ENCODE measurements at regions not wholly inside any gene's neighbourhood (a gene's known extent, or its start where the extent isn't known, plus 50 kb on each side); places are given as distances from the start of the nearest gene placed in this dataset.
A peak's percentile ranks its signal among the peaks of the same experiment; 100 is the strongest.

- no peak overlapping the region for H3K27ac ChIP-seq (ENCODE audit: low read depth, low read length)
- peaks cover 7% of the 10 kb centered on the region for H3K9me3 ChIP-seq (ENCODE audit: low read depth, low read length)
- H3K4me2 ChIP-seq (ENCODE audit: insufficient read depth, low read length), result no peak overlapping the region
- no peak for DNase-seq (ENCODE audit: insufficient read length, low spot score, missing footprints)
- H3K36me3 ChIP-seq (ENCODE audit: insufficient read depth, low read length), result no peaks in the 10 kb centered on the region
- no peaks in the 10 kb centered on the region for H4K20me1 ChIP-seq (ENCODE audit: insufficient read depth, low read length)
- H3K79me2 ChIP-seq (ENCODE audit: insufficient read depth, low read length), result no peaks in the 10 kb centered on the region
- no peak overlapping the region for H3K4me3 ChIP-seq (ENCODE audit: insufficient read depth, low read length)
- TF ChIP-seq, protein P1, sequence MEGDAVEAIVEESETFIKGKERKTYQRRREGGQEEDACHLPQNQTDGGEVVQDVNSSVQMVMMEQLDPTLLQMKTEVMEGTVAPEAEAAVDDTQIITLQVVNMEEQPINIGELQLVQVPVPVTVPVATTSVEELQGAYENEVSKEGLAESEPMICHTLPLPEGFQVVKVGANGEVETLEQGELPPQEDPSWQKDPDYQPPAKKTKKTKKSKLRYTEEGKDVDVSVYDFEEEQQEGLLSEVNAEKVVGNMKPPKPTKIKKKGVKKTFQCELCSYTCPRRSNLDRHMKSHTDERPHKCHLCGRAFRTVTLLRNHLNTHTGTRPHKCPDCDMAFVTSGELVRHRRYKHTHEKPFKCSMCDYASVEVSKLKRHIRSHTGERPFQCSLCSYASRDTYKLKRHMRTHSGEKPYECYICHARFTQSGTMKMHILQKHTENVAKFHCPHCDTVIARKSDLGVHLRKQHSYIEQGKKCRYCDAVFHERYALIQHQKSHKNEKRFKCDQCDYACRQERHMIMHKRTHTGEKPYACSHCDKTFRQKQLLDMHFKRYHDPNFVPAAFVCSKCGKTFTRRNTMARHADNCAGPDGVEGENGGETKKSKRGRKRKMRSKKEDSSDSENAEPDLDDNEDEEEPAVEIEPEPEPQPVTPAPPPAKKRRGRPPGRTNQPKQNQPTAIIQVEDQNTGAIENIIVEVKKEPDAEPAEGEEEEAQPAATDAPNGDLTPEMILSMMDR (IDR thresholded peaks at IDR 0.05; ENCODE audit: extremely low read depth, low read depth, low read length), result no peak
- H3K27me3 ChIP-seq (ENCODE audit: insufficient read depth, low read length), result no peaks in the 10 kb centered on the region
- no peak overlapping the region for H2AFZ ChIP-seq (ENCODE audit: low read length)
- no peaks in the 10 kb centered on the region for H3K4me1 ChIP-seq (ENCODE audit: insufficient read depth, low read length)
Measured at GRCh38 chr13:83825676-83826075, 56.6 kb downstream of the SLITRK1 start.

DNA sequence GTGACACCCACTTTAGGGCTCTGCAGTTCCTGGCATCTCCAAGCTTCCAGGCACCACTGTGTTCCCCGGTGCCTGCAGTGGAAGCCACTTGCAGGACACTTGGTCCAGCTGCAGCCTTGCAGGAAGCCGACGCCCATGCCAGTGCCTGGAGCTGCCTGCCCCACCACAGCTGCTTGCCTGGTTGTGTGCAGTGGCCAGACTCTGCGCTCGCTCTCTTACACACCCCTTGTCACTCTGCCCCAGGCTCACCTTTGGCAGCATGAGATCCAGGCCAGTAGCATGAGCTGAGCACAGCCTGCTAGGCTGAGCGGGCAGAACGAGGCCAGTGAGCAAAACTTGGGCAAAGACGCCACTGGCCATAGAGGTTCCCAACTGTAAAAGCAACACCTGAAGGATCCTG, 57.7 kb downstream of the SLITRK1 start:
- H3K27me3 ChIP-seq (ENCODE audit: insufficient read depth, low read length), result no peaks in the 10 kb centered on the region
- TF ChIP-seq, protein P1 (IDR thresholded peaks at IDR 0.05; ENCODE audit: extremely low read depth, low read depth, low read length), result no peak
- no peaks in the 10 kb centered on the region for H4K20me1 ChIP-seq (ENCODE audit: insufficient read depth, low read length)
- no peaks in the 10 kb centered on the region for H3K36me3 ChIP-seq (ENCODE audit: insufficient read depth, low read length)
- H3K9me3 ChIP-seq (ENCODE audit: low read depth, low read length), result peaks cover 7% of the 10 kb centered on the region
- no peaks in the 10 kb centered on the region for H3K79me2 ChIP-seq (ENCODE audit: insufficient read depth, low read length)
- H3K27ac ChIP-seq (ENCODE audit: low read depth, low read length), result no peak overlapping the region
- no peak overlapping the region for H3K4me2 ChIP-seq (ENCODE audit: insufficient read depth, low read length)
- H3K4me1 ChIP-seq (ENCODE audit: insufficient read depth, low read length), result no peaks in the 10 kb centered on the region
- DNase-seq (ENCODE audit: insufficient read length, low spot score, missing footprints), result no peak
- no peak overlapping the region for H2AFZ ChIP-seq (ENCODE audit: low read length)
- H3K4me3 ChIP-seq (ENCODE audit: insufficient read depth, low read length), result no peak overlapping the region

- H4K20me1 ChIP-seq (ENCODE audit: insufficient read depth, low read length), result no peaks in the 10 kb centered on the region
- H3K9me3 ChIP-seq (ENCODE audit: low read depth, low read length), result peaks cover 9% of the 10 kb centered on the region
- H2AFZ ChIP-seq (ENCODE audit: low read length), result no peak overlapping the region
- no peaks in the 10 kb centered on the region for H3K4me1 ChIP-seq (ENCODE audit: insufficient read depth, low read length)
- TF ChIP-seq, protein P1 (IDR thresholded peaks at IDR 0.05; ENCODE audit: extremely low read depth, low read depth, low read length), result no peak
- H3K4me2 ChIP-seq (ENCODE audit: insufficient read depth, low read length), result no peak overlapping the region
- no peaks in the 10 kb centered on the region for H3K27me3 ChIP-seq (ENCODE audit: insufficient read depth, low read length)
- DNase-seq (ENCODE audit: insufficient read length, low spot score, missing footprints), result no peak
- H3K79me2 ChIP-seq (ENCODE audit: insufficient read depth, low read length), result no peaks in the 10 kb centered on the region
- H3K36me3 ChIP-seq (ENCODE audit: insufficient read depth, low read length), result no peaks in the 10 kb centered on the region
- H3K27ac ChIP-seq (ENCODE audit: low read depth, low read length), result no peak overlapping the region
- no peak overlapping the region for H3K4me3 ChIP-seq (ENCODE audit: insufficient read depth, low read length)
Measured at GRCh38 chr13:83824120-83824519, 58.2 kb downstream of the SLITRK1 start.

DNA sequence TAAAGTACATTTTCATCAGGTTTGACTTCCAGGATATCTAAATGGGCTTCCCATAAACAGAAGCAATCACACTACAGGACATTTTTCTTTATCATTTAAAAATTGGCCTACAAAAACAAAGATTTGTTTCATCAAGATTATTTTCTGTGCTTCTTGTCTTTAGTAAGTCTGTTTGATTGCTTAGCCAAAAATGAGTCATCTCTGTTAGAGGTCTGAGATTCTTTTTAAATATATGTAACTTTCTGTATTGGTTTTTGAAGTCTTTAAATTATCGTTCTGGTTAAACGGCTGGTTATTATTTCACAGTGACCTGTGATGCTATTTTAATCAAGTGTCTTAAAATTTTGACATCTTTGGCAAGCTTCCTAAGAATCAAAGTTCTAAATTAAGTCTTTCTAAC, 62.7 kb downstream of the SLITRK1 start:
- Histone ChIP-seq H3K9me3 (ENCODE audit: low read depth, low read length) (peaks cover 9% of the 10 kb centered on the region), H3K36me3 (ENCODE audit: insufficient read depth, low read length) (no peaks in the 10 kb centered on the region), H3K27ac (ENCODE audit: low read depth, low read length) (no peak overlapping the region), H4K20me1 (ENCODE audit: insufficient read depth, low read length) (no peaks in the 10 kb centered on the region), H3K4me3 (ENCODE audit: insufficient read depth, low read length) (no peak overlapping the region), H3K4me2 (ENCODE audit: insufficient read depth, low read length) (no peak overlapping the region), H3K79me2 (ENCODE audit: insufficient read depth, low read length) (no peaks in the 10 kb centered on the region), H3K27me3 (ENCODE audit: insufficient read depth, low read length) (no peaks in the 10 kb centered on the region), H3K4me1 (ENCODE audit: insufficient read depth, low read length) (no peaks in the 10 kb centered on the region), H2AFZ (ENCODE audit: low read length) (no peak overlapping the region)
- DNase-seq (ENCODE audit: insufficient read length, low spot score, missing footprints), result peak; percentile 72
- TF ChIP-seq, protein P1 (IDR thresholded peaks at IDR 0.05; ENCODE audit: extremely low read depth, low read depth, low read length), result no peak

Measured in osteoblast (primary cell).